GM19324 (cell line): ENCODE measurements at regions not wholly inside any gene's neighbourhood (a gene's known extent, or its start where the extent isn't known, plus 50 kb on each side); places are given as distances from the start of the nearest gene placed in this dataset.

Experiments used
- ATAC-seq: cut with Tn5 transposase; IDR thresholded peaks from one replicate; pipeline ENCODE4 v1.9.1; 2021; ENCODE audit warnings: mild to moderate bottlenecking, moderate library complexity; ENCODE audit not compliant: unreplicated experiment, low FRiP score

GRCh38 chr6:126091466-126091865 lies 105.1 kb downstream of the TRMT11 start:
- no peak for ATAC-seq

GRCh38 chr6:126093108-126093507 lies 106.8 kb downstream of the TRMT11 start:
- no peak for ATAC-seq

GRCh38 chr6:126094411-126094810 lies 108.1 kb downstream of the TRMT11 start:
- no peak for ATAC-seq

- ATAC-seq: no peak
Measured at GRCh38 chr6:126100386-126100785, 114.0 kb downstream of the TRMT11 start.

- ATAC-seq: no peak
Measured at GRCh38 chr6:126102358-126102757, 116.0 kb downstream of the TRMT11 start.

GRCh38 chr6:126103993-126104392 lies 117.7 kb downstream of the TRMT11 start:
- no peak for ATAC-seq

GRCh38 chr6:126107475-126108166 lies 121.3 kb downstream of the TRMT11 start:
- ATAC-seq: no peak

GRCh38 chr6:126110512-126111270 lies 124.4 kb downstream of the TRMT11 start:
- no peak for ATAC-seq

GRCh38 chr6:126111327-126111726 lies 125.0 kb downstream of the TRMT11 start:
- ATAC-seq: no peak

GRCh38 chr6:126112171-126112632 lies 125.9 kb downstream of the TRMT11 start:
- no peak for ATAC-seq

- no peak for ATAC-seq
Measured at GRCh38 chr6:126113261-126113660, 126.9 kb downstream of the TRMT11 start.

GRCh38 chr6:126117251-126117650 lies 130.9 kb downstream of the TRMT11 start:
- no peak for ATAC-seq

GRCh38 chr6:126118058-126118755 lies 131.9 kb downstream of the TRMT11 start:
- no peak for ATAC-seq

- ATAC-seq: no peak
Measured at GRCh38 chr6:126118936-126119335, 132.6 kb downstream of the TRMT11 start.

GRCh38 chr6:126123226-126123625 lies 136.9 kb downstream of the TRMT11 start:
- ATAC-seq: no peak

GRCh38 chr6:126127659-126128058 lies 141.3 kb downstream of the TRMT11 start:
- ATAC-seq: no peak

- ATAC-seq: no peak
Measured at GRCh38 chr6:126131246-126131645, 144.9 kb downstream of the TRMT11 start.

- ATAC-seq: no peak
Measured at GRCh38 chr6:126133984-126134383, 147.6 kb downstream of the TRMT11 start.

GRCh38 chr6:126134491-126134890 lies 148.2 kb downstream of the TRMT11 start:
- no peak for ATAC-seq

GRCh38 chr6:126140015-126140414 lies 153.7 kb downstream of the TRMT11 start:
- ATAC-seq: no peak

- ATAC-seq: no peak
Measured at GRCh38 chr6:126143761-126144251, 157.5 kb downstream of the TRMT11 start.
